PFSK-1 (cell line): ENCODE measurements at regions not wholly inside any gene's neighbourhood (a gene's known extent, or its start where the extent isn't known, plus 50 kb on each side); places are given as distances from the start of the nearest gene placed in this dataset.

ENCODE experiments used
- FOXP2 ChIP-seq: optimal IDR thresholded peaks from 2 replicates; pipeline ENCODE3; 2011; ENCODE audit warnings: borderline replicate concordance, control low read depth, inconsistent platforms; ENCODE audit not compliant: insufficient read depth; ENCODE audit errors: extremely low read length, extremely low read depth
- POLR2AphosphoS5 ChIP-seq: IDR thresholded peaks from 2 replicates; pipeline ENCODE4 v1.6.1; 2012; ENCODE audit warnings: low read depth, mild to moderate bottlenecking, control low read depth, low read length, moderate library complexity
- SIN3A ChIP-seq: IDR thresholded peaks from 2 replicates; pipeline ENCODE4 v1.6.1; 2012; ENCODE audit warnings: mild to moderate bottlenecking, low read length, moderate library complexity, borderline replicate concordance; ENCODE audit not compliant: insufficient read depth
- TAF1 ChIP-seq: IDR thresholded peaks from 2 replicates; pipeline ENCODE4 v1.6.1; 2012; ENCODE audit warnings: low read length, control low read depth, borderline replicate concordance; ENCODE audit not compliant: insufficient read depth
- TF ChIP-seq, protein P1 (sequence below), 2 experiments: IDR thresholded peaks; 2 replicates each; pipeline versions ENCODE4 v1.6.1 to v1.8.0; 2011 to 2012; ENCODE audit warnings: low read depth in 2 of 2, low read length in 2 of 2, control low read depth in 1 of 2, inconsistent platforms in 1 of 2, mild to moderate bottlenecking in 1 of 2, moderate library complexity in 1 of 2; ENCODE audit not compliant: insufficient read depth in 1 of 2

DNA sequence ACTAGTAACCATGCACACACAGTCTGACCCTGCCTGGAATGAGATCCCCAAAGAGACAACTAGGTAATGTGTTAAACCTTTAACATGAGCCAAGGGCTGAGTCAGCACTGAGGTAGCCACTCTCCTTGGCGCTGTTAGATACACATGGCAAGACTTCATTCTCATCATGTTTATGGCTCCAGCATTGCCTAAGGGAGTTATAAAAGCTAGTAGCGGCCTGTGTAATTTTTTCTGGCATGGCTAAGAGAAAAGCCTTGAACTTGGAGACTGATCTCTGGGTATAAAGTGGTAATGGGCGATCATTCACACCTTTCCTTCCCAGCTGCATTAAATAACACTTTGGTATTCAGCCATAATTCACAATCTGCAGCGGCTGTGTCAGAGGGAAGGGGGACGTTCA lies 779.7 kb upstream of the LRRC4C start:
- TF ChIP-seq SIN3A: no peak
- no peak for TF ChIP-seq TAF1

DNA sequence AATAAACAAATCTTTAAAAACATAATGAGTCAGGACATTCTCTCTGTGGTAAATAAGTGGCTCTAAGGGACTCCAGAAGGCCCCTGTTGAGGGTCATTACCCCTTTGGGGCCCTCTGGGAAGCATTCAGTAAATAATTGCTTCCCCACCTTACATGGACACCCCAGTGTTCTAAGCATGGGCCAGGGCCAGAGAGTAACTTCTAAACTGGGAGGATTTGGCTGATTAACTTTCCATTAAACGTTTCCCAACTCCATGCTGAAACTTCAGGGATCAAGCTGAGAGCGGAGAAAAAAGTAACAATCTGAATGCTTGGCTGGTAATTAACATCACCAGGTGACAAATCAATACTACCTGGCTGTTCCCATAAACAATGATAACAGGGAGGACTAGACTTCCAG lies 783.9 kb upstream of the LRRC4C start:
- TF ChIP-seq POLR2AphosphoS5: no peak
- TF ChIP-seq, protein P1, sequence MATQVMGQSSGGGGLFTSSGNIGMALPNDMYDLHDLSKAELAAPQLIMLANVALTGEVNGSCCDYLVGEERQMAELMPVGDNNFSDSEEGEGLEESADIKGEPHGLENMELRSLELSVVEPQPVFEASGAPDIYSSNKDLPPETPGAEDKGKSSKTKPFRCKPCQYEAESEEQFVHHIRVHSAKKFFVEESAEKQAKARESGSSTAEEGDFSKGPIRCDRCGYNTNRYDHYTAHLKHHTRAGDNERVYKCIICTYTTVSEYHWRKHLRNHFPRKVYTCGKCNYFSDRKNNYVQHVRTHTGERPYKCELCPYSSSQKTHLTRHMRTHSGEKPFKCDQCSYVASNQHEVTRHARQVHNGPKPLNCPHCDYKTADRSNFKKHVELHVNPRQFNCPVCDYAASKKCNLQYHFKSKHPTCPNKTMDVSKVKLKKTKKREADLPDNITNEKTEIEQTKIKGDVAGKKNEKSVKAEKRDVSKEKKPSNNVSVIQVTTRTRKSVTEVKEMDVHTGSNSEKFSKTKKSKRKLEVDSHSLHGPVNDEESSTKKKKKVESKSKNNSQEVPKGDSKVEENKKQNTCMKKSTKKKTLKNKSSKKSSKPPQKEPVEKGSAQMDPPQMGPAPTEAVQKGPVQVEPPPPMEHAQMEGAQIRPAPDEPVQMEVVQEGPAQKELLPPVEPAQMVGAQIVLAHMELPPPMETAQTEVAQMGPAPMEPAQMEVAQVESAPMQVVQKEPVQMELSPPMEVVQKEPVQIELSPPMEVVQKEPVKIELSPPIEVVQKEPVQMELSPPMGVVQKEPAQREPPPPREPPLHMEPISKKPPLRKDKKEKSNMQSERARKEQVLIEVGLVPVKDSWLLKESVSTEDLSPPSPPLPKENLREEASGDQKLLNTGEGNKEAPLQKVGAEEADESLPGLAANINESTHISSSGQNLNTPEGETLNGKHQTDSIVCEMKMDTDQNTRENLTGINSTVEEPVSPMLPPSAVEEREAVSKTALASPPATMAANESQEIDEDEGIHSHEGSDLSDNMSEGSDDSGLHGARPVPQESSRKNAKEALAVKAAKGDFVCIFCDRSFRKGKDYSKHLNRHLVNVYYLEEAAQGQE (IDR thresholded peaks at IDR 0.05; ENCODE audit: insufficient read depth in 1 of 2, low read depth in 2 of 2, low read length in 2 of 2): no peak
- TF ChIP-seq TAF1: no peak
- no peak for TF ChIP-seq FOXP2
- no peak for TF ChIP-seq SIN3A

DNA sequence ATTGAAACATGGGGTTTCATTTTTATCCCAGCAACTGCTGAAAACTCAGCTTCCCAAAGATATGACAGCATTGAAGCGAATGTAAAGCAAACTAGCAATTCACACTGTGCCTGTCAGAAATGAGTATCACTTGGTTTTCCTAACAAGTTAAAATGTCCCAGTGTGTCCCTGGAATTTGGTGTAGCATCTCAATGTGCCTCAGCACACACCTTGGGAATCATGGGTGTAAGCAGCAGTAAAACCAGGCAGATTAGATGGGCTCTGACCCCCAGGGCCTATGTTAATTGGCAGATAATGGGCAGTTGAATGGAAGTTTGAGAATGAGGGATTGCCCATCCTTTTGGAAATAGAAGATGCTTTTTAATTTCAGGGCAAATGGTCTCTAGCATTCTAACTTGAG lies 784.9 kb upstream of the LRRC4C start:
- TF ChIP-seq TAF1 (no peak), POLR2AphosphoS5 (no peak), SIN3A (no peak), FOXP2 (no peak)
- TF ChIP-seq, protein P1 (IDR thresholded peaks at IDR 0.05; ENCODE audit: insufficient read depth in 1 of 2, low read depth in 2 of 2, low read length in 2 of 2): no peak

DNA sequence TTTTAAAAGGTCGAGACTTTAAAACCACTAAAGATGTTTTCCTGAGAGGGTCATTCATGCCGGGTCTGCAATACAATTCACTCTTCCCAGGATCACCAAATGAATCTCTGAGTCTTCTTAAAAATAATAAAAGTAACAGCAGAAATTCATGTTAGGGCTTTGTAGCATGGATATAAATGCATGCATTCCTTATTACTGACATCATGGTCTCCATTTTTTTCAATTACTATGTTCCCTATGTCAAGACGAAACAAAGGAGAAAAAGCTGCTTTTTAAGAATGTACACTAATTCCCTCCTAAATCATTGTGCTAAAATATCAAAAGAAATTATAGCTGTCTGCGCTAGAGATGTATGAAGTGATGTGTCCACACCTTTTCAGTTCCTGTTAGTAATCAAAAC lies 789.9 kb upstream of the LRRC4C start:
- TF ChIP-seq FOXP2 (no peak), POLR2AphosphoS5 (no peak), TAF1 (no peak), SIN3A (no peak)
- TF ChIP-seq, protein P1 (IDR thresholded peaks at IDR 0.05; ENCODE audit: insufficient read depth in 1 of 2, low read depth in 2 of 2, low read length in 2 of 2): no peak

DNA sequence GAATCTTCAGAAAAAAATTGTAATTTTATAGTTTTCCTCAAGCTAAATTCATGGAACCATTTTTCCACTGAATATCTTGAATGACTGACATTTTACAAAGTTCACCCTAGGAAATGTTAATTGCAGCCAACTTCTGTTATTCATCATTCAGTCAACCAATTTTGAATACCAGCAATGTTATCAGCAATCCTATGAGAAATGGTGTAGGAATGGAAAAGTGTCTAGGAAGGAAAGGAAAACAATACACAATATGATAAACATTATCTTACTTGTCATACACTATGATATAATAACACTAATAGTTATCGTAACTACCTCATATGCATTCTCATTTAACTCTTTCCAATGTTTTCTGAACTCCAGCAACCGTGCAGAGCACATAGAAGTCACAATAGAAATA lies 790.5 kb upstream of the LRRC4C start:
- TF ChIP-seq TAF1: no peak

DNA sequence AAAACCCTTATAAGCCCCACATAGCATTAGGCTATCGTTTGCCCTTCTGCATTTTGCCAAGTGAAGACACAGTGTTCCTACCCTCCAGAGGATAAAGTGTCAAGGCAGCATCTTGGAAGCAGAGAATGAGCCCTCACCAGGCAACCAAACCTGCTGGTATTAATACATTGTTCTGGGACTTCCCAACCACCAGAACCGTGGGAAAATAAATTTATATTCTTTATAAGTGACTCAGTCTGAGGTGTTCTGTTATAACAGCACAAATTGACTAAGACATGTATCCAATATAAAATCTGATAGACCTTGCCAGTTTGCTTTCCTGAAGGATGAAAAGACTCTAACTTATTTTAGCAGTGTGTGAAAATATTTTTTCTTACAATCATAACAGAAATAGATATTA lies 792.5 kb upstream of the LRRC4C start:
- TF ChIP-seq, protein P1 (IDR thresholded peaks at IDR 0.05; ENCODE audit: insufficient read depth in 1 of 2, low read depth in 2 of 2, low read length in 2 of 2): no peak
- TF ChIP-seq SIN3A: no peak
